ENCODE measurements at regions not wholly inside any gene's neighbourhood (a gene's known extent, or its start where the extent isn't known, plus 50 kb on each side); places are given as distances from the start of the nearest gene placed in this dataset.

GRCh38 chr12:125295550-125295949, 230.3 kb downstream of the AACS start:
- H3K9me3 ChIP-seq, result peaks cover 0 to 13% (median 9%) of the 10 kb centered on the region in 4 donors
- WGBS, result 82% methylated on average over 5 of the region's 5 CpGs
- H3K36me3 ChIP-seq, result no peaks in the 10 kb centered on the region
- H3K27ac ChIP-seq (replicated peaks in 1 of 4), result no peak overlapping the region
- no peak for TF ChIP-seq POLR2A (IDR thresholded peaks at IDR 0.05; ENCODE audit: low read depth)
- TF ChIP-seq POLR2AphosphoS5 (IDR thresholded peaks at IDR 0.05), result no peak
- TF ChIP-seq EP300 (IDR thresholded peaks at IDR 0.05), result no peak
- TF ChIP-seq CTCF (IDR thresholded peaks at IDR 0.05), result no peak
- peaks cover 0 to 49% (median 0%) of the 10 kb centered on the region in 4 donors for H3K27me3 ChIP-seq
- no peak overlapping the region for H3K4me3 ChIP-seq
- intact Hi-C loops (cut with DNase I), result no loop called here
- no peak for DNase-seq (ENCODE audit: extremely low spot score)
- H3K4me1 ChIP-seq, result no peaks in the 10 kb centered on the region

- TF ChIP-seq POLR2A (IDR thresholded peaks at IDR 0.05; ENCODE audit: low read depth) (no peak), CTCF (IDR thresholded peaks at IDR 0.05) (no peak), EP300 (IDR thresholded peaks at IDR 0.05) (no peak), POLR2AphosphoS5 (IDR thresholded peaks at IDR 0.05) (no peak)
- Histone ChIP-seq H3K9me3 (peaks cover 0 to 13% (median 9%) of the 10 kb centered on the region in 4 donors), H3K27ac (replicated peaks in 1 of 4) (no peak overlapping the region), H3K27me3 (peaks cover 0 to 48% (median 0%) of the 10 kb centered on the region in 4 donors), H3K4me1 (no peaks in the 10 kb centered on the region), H3K36me3 (no peaks in the 10 kb centered on the region), H3K4me3 (no peak overlapping the region)
- WGBS, result 45% methylated on average over 6 of the region's 9 CpGs
- intact Hi-C loops (cut with DNase I), result no loop called here
- no peak for DNase-seq (ENCODE audit: extremely low spot score)
Observed at GRCh38 chr12:125296701-125297100, 231.5 kb downstream of the AACS start.

GRCh38 chr12:125299840-125300239, 234.6 kb downstream of the AACS start:
- Histone ChIP-seq H3K27ac (replicated peaks in 1 of 4) (no peak overlapping the region), H3K4me1 (no peaks in the 10 kb centered on the region), H3K27me3 (peaks cover 0 to 39% (median 0%) of the 10 kb centered on the region in 4 donors), H3K36me3 (no peaks in the 10 kb centered on the region), H3K9me3 (no peaks in the 10 kb centered on the region), H3K4me3 (no peak overlapping the region)
- intact Hi-C loops (cut with DNase I), result no loop called here
- no peak for DNase-seq (ENCODE audit: extremely low spot score)
- 83% methylated on average over 9 of the region's 9 CpGs for WGBS
- TF ChIP-seq EP300 (IDR thresholded peaks at IDR 0.05), result no peak
- no peak for TF ChIP-seq POLR2AphosphoS5 (IDR thresholded peaks at IDR 0.05)

- H3K27ac ChIP-seq (replicated peaks in 1 of 4), result no peak overlapping the region
- intact Hi-C loops (cut with DNase I), result no loop called here
- H3K27me3 ChIP-seq, result peaks cover 0 to 35% (median 0%) of the 10 kb centered on the region in 4 donors
- TF ChIP-seq EP300 (IDR thresholded peaks at IDR 0.05) (no peak), CTCF (IDR thresholded peaks at IDR 0.05) (no peak), POLR2A (IDR thresholded peaks at IDR 0.05; ENCODE audit: low read depth) (no peak)
- H3K4me1 ChIP-seq, result no peaks in the 10 kb centered on the region
- DNase-seq (ENCODE audit: extremely low spot score), result no peak
- H3K4me3 ChIP-seq, result no peak overlapping the region
- H3K36me3 ChIP-seq, result no peaks in the 10 kb centered on the region
- 92% methylated on average over 2 of the region's 3 CpGs for WGBS
- no peaks in the 10 kb centered on the region for H3K9me3 ChIP-seq
Observed at GRCh38 chr12:125300249-125300648, 235.0 kb downstream of the AACS start.

- TF ChIP-seq POLR2AphosphoS5 (IDR thresholded peaks at IDR 0.05), result no peak
- no peak for TF ChIP-seq EP300 (IDR thresholded peaks at IDR 0.05)
- TF ChIP-seq POLR2A (IDR thresholded peaks at IDR 0.05; ENCODE audit: low read depth), result no peak
- TF ChIP-seq CTCF (IDR thresholded peaks at IDR 0.05), result no peak
- 59% methylated on average over 2 of the region's 2 CpGs for WGBS
- no peak for DNase-seq (ENCODE audit: extremely low spot score)
- Histone ChIP-seq H3K36me3 (no peaks in the 10 kb centered on the region), H3K27me3 (peaks cover 0 to 15% (median 0%) of the 10 kb centered on the region in 4 donors), H3K27ac (replicated peaks in 1 of 4) (no peak overlapping the region), H3K9me3 (no peaks in the 10 kb centered on the region), H3K4me1 (no peaks in the 10 kb centered on the region), H3K4me3 (no peak overlapping the region)
- intact Hi-C loops (cut with DNase I), result no loop called here
Observed at GRCh38 chr12:125303337-125303736, 238.1 kb downstream of the AACS start.
